GM06990 (cell line): ENCODE measurements at regions not wholly inside any gene's neighbourhood (a gene's known extent, or its start where the extent isn't known, plus 50 kb on each side); places are given as distances from the start of the nearest gene placed in this dataset.

Experiments
- DNase-seq: peaks from one replicate; pipeline ENCODE4 v3.0.0-alpha.2; 2011; ENCODE audit not compliant: insufficient read length; ENCODE audit errors: extremely low read depth
- H3K27me3 ChIP-seq: replicated peaks from 2 replicates; pipeline ENCODE4 v1.6.0; 2011; ENCODE audit warnings: low read length; ENCODE audit not compliant: control insufficient read depth, insufficient read depth
- H3K36me3 ChIP-seq: 2 replicates; pipeline ENCODE4 v1.5.1; 2011; ENCODE audit warnings: low read length; ENCODE audit not compliant: control insufficient read depth, insufficient read depth
- H3K4me3 ChIP-seq: replicated peaks from 2 replicates; pipeline ENCODE4 v1.5.1; 2011; ENCODE audit warnings: low read depth, mild to moderate bottlenecking, control low read depth, low read length
- TF ChIP-seq, protein P1 (sequence below): IDR thresholded peaks from 2 replicates; pipeline ENCODE4 v1.5.1; 2011; ENCODE audit warnings: low read length, control low read depth, mild to moderate bottlenecking, inconsistent platforms; ENCODE audit not compliant: insufficient read depth, poor library complexity, severe bottlenecking

DNA sequence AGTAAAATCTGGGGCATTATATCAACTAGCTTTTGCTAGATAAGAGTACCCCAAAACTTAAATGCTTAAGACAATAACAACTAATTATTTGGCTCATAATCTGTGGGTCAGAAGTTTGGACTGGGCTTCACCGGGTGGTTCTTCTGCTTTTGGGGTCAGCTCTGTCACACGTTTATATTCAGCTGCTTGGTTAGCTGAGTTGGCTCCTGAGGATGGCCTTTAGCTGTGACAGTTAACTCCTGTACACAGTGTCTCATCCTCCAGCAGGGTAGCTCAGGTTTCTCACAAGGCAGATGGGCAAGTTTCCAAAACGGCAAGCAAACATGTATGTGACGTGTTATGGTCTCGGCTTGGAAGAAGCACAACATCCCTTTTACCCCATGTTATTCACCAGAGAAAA lies 488.2 kb downstream of the TLE4 start:
- Histone ChIP-seq H3K27me3 (no peaks in the 10 kb centered on the region), H3K4me3 (no peak overlapping the region), H3K36me3 (no peaks in the 10 kb centered on the region)
- DNase-seq, result no peak
- TF ChIP-seq, protein P1, sequence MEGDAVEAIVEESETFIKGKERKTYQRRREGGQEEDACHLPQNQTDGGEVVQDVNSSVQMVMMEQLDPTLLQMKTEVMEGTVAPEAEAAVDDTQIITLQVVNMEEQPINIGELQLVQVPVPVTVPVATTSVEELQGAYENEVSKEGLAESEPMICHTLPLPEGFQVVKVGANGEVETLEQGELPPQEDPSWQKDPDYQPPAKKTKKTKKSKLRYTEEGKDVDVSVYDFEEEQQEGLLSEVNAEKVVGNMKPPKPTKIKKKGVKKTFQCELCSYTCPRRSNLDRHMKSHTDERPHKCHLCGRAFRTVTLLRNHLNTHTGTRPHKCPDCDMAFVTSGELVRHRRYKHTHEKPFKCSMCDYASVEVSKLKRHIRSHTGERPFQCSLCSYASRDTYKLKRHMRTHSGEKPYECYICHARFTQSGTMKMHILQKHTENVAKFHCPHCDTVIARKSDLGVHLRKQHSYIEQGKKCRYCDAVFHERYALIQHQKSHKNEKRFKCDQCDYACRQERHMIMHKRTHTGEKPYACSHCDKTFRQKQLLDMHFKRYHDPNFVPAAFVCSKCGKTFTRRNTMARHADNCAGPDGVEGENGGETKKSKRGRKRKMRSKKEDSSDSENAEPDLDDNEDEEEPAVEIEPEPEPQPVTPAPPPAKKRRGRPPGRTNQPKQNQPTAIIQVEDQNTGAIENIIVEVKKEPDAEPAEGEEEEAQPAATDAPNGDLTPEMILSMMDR, result no peak

DNA sequence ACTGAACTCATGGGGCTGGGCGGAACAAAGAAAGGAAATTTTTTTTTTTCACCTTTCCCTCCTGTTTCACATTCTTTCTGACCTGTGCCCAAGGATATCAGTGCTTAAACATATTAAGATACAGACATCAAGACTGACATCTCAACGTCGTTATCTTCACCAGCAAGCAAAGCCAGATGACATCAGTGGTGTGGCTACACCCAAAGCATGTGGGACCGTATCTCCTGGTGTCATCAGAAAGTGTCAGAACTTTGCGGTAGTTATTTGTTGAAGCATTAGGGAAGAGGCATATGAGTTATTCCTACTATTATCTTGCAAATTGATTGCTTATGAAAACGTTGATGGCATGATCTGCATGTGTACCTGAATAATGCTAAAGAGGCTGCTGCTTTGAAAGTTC lies 487.4 kb downstream of the TLE4 start:
- no peak for DNase-seq

GRCh38 chr9:80052830-80053229 lies 481.1 kb downstream of the TLE4 start:
- H3K36me3 ChIP-seq, result no peaks in the 10 kb centered on the region
- no peak for DNase-seq
- TF ChIP-seq, protein P1, result no peak
- no peaks in the 10 kb centered on the region for H3K27me3 ChIP-seq
- H3K4me3 ChIP-seq, result no peak overlapping the region

More for the DNA sequence above, 487.4 kb downstream of the TLE4 start:
- TF ChIP-seq, protein P1, result no peak
- no peaks in the 10 kb centered on the region for H3K27me3 ChIP-seq
- no peak overlapping the region for H3K4me3 ChIP-seq
- H3K36me3 ChIP-seq, result no peaks in the 10 kb centered on the region

DNA sequence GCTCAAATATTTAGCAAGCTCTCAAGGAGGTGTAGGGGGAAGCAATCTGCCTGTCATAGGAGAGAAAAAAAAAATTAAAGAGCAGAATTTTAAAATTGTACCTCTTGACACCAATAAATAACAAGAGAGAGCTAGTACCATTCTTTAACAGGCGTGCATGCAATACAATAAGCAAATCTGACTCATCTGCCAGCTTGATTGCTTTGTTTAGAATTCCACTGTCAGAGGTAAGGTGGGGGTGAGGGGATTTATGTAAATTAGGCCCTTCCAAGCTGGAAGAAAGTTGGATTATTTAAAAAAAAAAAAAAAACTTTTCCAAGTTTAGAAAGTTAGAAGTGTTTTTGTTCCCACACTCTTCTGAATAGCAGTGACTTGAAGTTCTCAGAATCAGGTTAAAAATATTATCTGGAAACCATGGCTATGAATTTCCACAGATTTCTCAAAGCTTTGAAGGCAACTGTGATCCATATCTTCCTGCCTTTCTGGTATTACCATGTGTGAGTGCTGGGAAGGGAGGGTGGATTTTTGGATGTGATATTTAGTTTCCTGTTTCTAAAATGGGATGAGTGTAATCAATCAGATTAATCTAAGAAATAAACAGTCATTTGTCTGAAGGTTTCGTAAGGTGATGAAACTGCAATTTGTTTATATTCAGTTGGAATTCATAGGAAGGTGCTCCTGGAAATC lies 477.5 kb downstream of the TLE4 start:
- DNase-seq, result no peak
- Histone ChIP-seq H3K4me3 (no peak overlapping the region), H3K36me3 (no peaks in the 10 kb centered on the region), H3K27me3 (no peaks in the 10 kb centered on the region)
- TF ChIP-seq, protein P1, result no peak

DNA sequence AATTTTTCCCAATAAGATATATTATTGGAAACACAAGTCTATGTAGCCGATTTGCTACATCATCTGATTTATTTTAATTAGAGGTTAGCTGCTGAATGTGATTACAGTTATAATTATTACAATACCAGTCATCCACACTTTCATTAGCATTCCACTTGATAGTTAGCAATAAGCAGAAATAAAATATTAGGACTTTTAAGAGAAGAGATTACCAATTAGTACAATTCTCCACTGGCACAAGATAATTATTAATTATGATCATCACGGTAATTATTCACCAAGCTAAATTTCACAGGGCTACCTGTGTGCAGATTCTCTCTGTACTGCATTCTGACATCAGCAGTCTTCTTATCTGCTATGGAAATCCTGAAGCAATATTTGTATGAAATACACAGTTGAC lies 474.7 kb downstream of the TLE4 start:
- DNase-seq, result no peak
- H3K36me3 ChIP-seq, result no peaks in the 10 kb centered on the region
- no peaks in the 10 kb centered on the region for H3K27me3 ChIP-seq
- TF ChIP-seq, protein P1, result no peak
- no peak overlapping the region for H3K4me3 ChIP-seq

GRCh38 chr9:80041821-80042220 lies 470.1 kb downstream of the TLE4 start:
- H3K27me3 ChIP-seq, result no peaks in the 10 kb centered on the region
- H3K4me3 ChIP-seq, result no peak overlapping the region
- no peaks in the 10 kb centered on the region for H3K36me3 ChIP-seq
- DNase-seq, result no peak
- TF ChIP-seq, protein P1, result no peak
